Trophoblast cell (in vitro differentiated cells and primary cell): ENCODE measurements at regions not wholly inside any gene's neighbourhood (a gene's known extent, or its start where the extent isn't known, plus 50 kb on each side); places are given as distances from the start of the nearest gene placed in this dataset.

Experiments used
- DNase-seq, 2 donors: peaks; one replicate each; pipeline ENCODE4 v3.0.0-alpha.2; 2016
- H2AFZ ChIP-seq: 2 replicates; pipeline ENCODE4 v1.6.1; 2013; ENCODE audit warnings: low read length, moderate library complexity, mild to moderate bottlenecking; ENCODE audit not compliant: insufficient read depth, poor library complexity
- H2AK5ac ChIP-seq: 2 replicates; pipeline ENCODE4 v1.6.1; 2013; ENCODE audit warnings: mild to moderate bottlenecking, low read length
- H2BK120ac ChIP-seq: 2 replicates; pipeline ENCODE4 v1.6.1; 2013; ENCODE audit warnings: low read length, mild to moderate bottlenecking, moderate library complexity; ENCODE audit not compliant: insufficient read depth, poor library complexity
- H2BK12ac ChIP-seq: 2 replicates; pipeline ENCODE4 v1.6.1; 2013; ENCODE audit warnings: mild to moderate bottlenecking, low read length, moderate library complexity
- H2BK5ac ChIP-seq: 2 replicates; pipeline ENCODE4 v1.6.1; 2013; ENCODE audit warnings: low read length, low read depth, moderate library complexity, mild to moderate bottlenecking; ENCODE audit not compliant: poor library complexity
- H3K14ac ChIP-seq: 2 replicates; pipeline ENCODE4 v1.6.1; 2013; ENCODE audit warnings: mild to moderate bottlenecking, low read length
- H3K18ac ChIP-seq: 2 replicates; pipeline ENCODE4 v1.6.1; 2013; ENCODE audit warnings: mild to moderate bottlenecking, low read length
- H3K23ac ChIP-seq: 2 replicates; pipeline ENCODE4 v1.6.1; 2013; ENCODE audit warnings: low read length
- H3K27ac ChIP-seq: 2 replicates; pipeline ENCODE4 v1.5.1; 2013; ENCODE audit warnings: low read depth, mild to moderate bottlenecking, inconsistent platforms, low read length, moderate library complexity
- H3K27me3 ChIP-seq: 2 replicates; pipeline ENCODE4 v1.6.1; 2013; ENCODE audit warnings: inconsistent platforms, mild to moderate bottlenecking, low read length, moderate library complexity; ENCODE audit not compliant: insufficient read depth
- H3K36me3 ChIP-seq, 2 experiments: 1 replicate in 1 of 2; 2 replicates in 1 of 2; pipeline ENCODE4 v1.6.1; 2013; ENCODE audit warnings: low read length in 2 of 2, mild to moderate bottlenecking in 2 of 2, moderate library complexity in 1 of 2; ENCODE audit not compliant: insufficient read depth in 2 of 2, control insufficient read depth in 1 of 2
- H3K4ac ChIP-seq: 2 replicates; pipeline ENCODE4 v1.6.1; 2013; ENCODE audit warnings: low read depth, mild to moderate bottlenecking, low read length, moderate library complexity
- H3K4me1 ChIP-seq, 2 experiments: 1 replicate in 1 of 2; 2 replicates in 1 of 2; pipeline ENCODE4 v1.6.1; 2013; ENCODE audit warnings: low read length in 2 of 2, mild to moderate bottlenecking in 2 of 2, moderate library complexity in 1 of 2; ENCODE audit not compliant: insufficient read depth in 2 of 2, control insufficient read depth in 1 of 2
- H3K4me2 ChIP-seq: 2 replicates; pipeline ENCODE4 v1.6.1; 2013; ENCODE audit warnings: inconsistent platforms, mild to moderate bottlenecking, low read length, moderate library complexity
- H3K4me3 ChIP-seq: 2 replicates; pipeline ENCODE4 v1.5.1; 2013; ENCODE audit warnings: mild to moderate bottlenecking, low read depth, low read length, inconsistent platforms
- H3K79me1 ChIP-seq: one replicate; pipeline ENCODE4 v1.6.1; 2013; ENCODE audit warnings: low read length
- H3K79me2 ChIP-seq: 2 replicates; pipeline ENCODE4 v1.6.1; 2013; ENCODE audit warnings: low read length, mild to moderate bottlenecking; ENCODE audit not compliant: control insufficient read depth, insufficient read depth, poor library complexity
- H3K9ac ChIP-seq: 2 replicates; pipeline ENCODE4 v1.6.1; 2013; ENCODE audit warnings: mild to moderate bottlenecking, low read length
- H3K9me3 ChIP-seq: 2 replicates; pipeline ENCODE4 v1.6.1; 2013; ENCODE audit warnings: low read depth, mild to moderate bottlenecking, control low read depth, inconsistent platforms, low read length; ENCODE audit not compliant: insufficient read depth
- H4K12ac ChIP-seq: 2 replicates; pipeline ENCODE4 v1.6.1; 2013; ENCODE audit warnings: low read depth, mild to moderate bottlenecking, low read length, moderate library complexity
- H4K8ac ChIP-seq: 2 replicates; pipeline ENCODE4 v1.6.1; 2013; ENCODE audit warnings: low read depth, mild to moderate bottlenecking, low read length, moderate library complexity
- H4K91ac ChIP-seq: one replicate; pipeline ENCODE4 v1.6.1; 2013; ENCODE audit warnings: low read depth, mild to moderate bottlenecking, low read length, moderate library complexity
- WGBS: extraction: QIAGEN DNeasy Blood & Tissue Kit; methylation state at CpG from one replicate; pipeline ENCODE4 v1.1.7; 2013; ENCODE audit warnings: missing lambda C conversion rate; ENCODE audit not compliant: insufficient read length, insufficient coverage; ENCODE audit errors: extremely low coverage; 5-methylcytosine and 5-hydroxymethylcytosine counted together

- peaks cover 1% of the 10 kb centered on the region for H3K79me1 ChIP-seq
- H2BK120ac ChIP-seq: no peak overlapping the region
- no CpG with 5 or more reads among the region's 5 CpGs for WGBS
- H2BK5ac ChIP-seq: no peak overlapping the region
- H3K27me3 ChIP-seq: no peaks in the 10 kb centered on the region
- no peak overlapping the region for H3K4me3 ChIP-seq
- H3K36me3 ChIP-seq: no peaks in the 10 kb centered on the region
- H2AFZ ChIP-seq: no peak overlapping the region
- no peak overlapping the region for H3K27ac ChIP-seq
- peaks cover 3 to 4% of the 10 kb centered on the region in 2 experiments for H3K4me1 ChIP-seq
- no peak overlapping the region for H4K8ac ChIP-seq
- no peak overlapping the region for H2AK5ac ChIP-seq
- DNase-seq: no peak
- H3K4me2 ChIP-seq: no peak overlapping the region
- H3K9ac ChIP-seq: no peak overlapping the region
- H3K79me2 ChIP-seq: no peaks in the 10 kb centered on the region
- no peak overlapping the region for H3K4ac ChIP-seq
- H4K12ac ChIP-seq: no peak overlapping the region
- H2BK12ac ChIP-seq: no peak overlapping the region
- no peak overlapping the region for H3K14ac ChIP-seq
- no peaks in the 10 kb centered on the region for H3K9me3 ChIP-seq
- no peak overlapping the region for H3K18ac ChIP-seq
- no peak overlapping the region for H3K23ac ChIP-seq
- H4K91ac ChIP-seq: peak overlapping the region; percentile 38
These were observed 117.5 kb upstream of the ZNF366 start for GRCh38 chr5:72624641-72625236.

GRCh38 chr5:72623936-72624335 is 116.7 kb upstream of the ZNF366 start:
- no peaks in the 10 kb centered on the region for H3K36me3 ChIP-seq
- no peak overlapping the region for H3K9ac ChIP-seq
- no peak overlapping the region for H3K4me3 ChIP-seq
- H3K27me3 ChIP-seq: no peaks in the 10 kb centered on the region
- H3K4me2 ChIP-seq: no peak overlapping the region
- H3K18ac ChIP-seq: no peak overlapping the region
- H2BK12ac ChIP-seq: no peak overlapping the region
- no peak overlapping the region for H2AK5ac ChIP-seq
- H2BK120ac ChIP-seq: no peak overlapping the region
- no peak overlapping the region for H3K4ac ChIP-seq
- H4K91ac ChIP-seq: no peak overlapping the region
- no peaks in the 10 kb centered on the region for H3K79me2 ChIP-seq
- peaks cover 1% of the 10 kb centered on the region for H3K79me1 ChIP-seq
- H4K12ac ChIP-seq: no peak overlapping the region
- H3K23ac ChIP-seq: no peak overlapping the region
- H3K4me1 ChIP-seq: peaks cover 3 to 4% of the 10 kb centered on the region in 2 experiments
- H2BK5ac ChIP-seq: no peak overlapping the region
- H3K14ac ChIP-seq: no peak overlapping the region
- no CpG with 5 or more reads among the region's 2 CpGs for WGBS
- H4K8ac ChIP-seq: no peak overlapping the region
- no peak for DNase-seq
- H2AFZ ChIP-seq: no peak overlapping the region
- no peak overlapping the region for H3K27ac ChIP-seq
- no peaks in the 10 kb centered on the region for H3K9me3 ChIP-seq

- H3K4me3 ChIP-seq: no peak overlapping the region
- no peak overlapping the region for H3K23ac ChIP-seq
- no peak overlapping the region for H3K4me2 ChIP-seq
- H3K9me3 ChIP-seq: no peaks in the 10 kb centered on the region
- H3K14ac ChIP-seq: no peak overlapping the region
- peaks cover 1% of the 10 kb centered on the region for H3K79me1 ChIP-seq
- no peak overlapping the region for H2BK5ac ChIP-seq
- no peak overlapping the region for H4K12ac ChIP-seq
- H2AK5ac ChIP-seq: no peak overlapping the region
- no peak for DNase-seq
- H4K8ac ChIP-seq: no peak overlapping the region
- no peaks in the 10 kb centered on the region for H3K36me3 ChIP-seq
- no peak overlapping the region for H3K27ac ChIP-seq
- peak overlapping the region; percentile 53 for H2BK12ac ChIP-seq
- H3K27me3 ChIP-seq: no peaks in the 10 kb centered on the region
- H3K4ac ChIP-seq: no peak overlapping the region
- H3K9ac ChIP-seq: no peak overlapping the region
- no peak overlapping the region for H2AFZ ChIP-seq
- no peak overlapping the region for H4K91ac ChIP-seq
- H3K18ac ChIP-seq: no peak overlapping the region
- WGBS: no CpG with 5 or more reads among the region's 6 CpGs
- H3K79me2 ChIP-seq: no peaks in the 10 kb centered on the region
- peaks cover 3 to 4% of the 10 kb centered on the region in 2 experiments for H3K4me1 ChIP-seq
- no peak overlapping the region for H2BK120ac ChIP-seq
These were observed 116.1 kb upstream of the ZNF366 start for GRCh38 chr5:72623323-72623722.

GRCh38 chr5:72622170-72622760 is 115.1 kb upstream of the ZNF366 start:
- no peak overlapping the region for H3K4ac ChIP-seq
- H3K4me2 ChIP-seq: no peak overlapping the region
- H4K12ac ChIP-seq: no peak overlapping the region
- no peak overlapping the region for H3K14ac ChIP-seq
- no peak overlapping the region for H4K91ac ChIP-seq
- H3K79me2 ChIP-seq: no peaks in the 10 kb centered on the region
- peaks cover 3 to 4% of the 10 kb centered on the region in 2 experiments for H3K4me1 ChIP-seq
- H3K9ac ChIP-seq: no peak overlapping the region
- H3K36me3 ChIP-seq: no peaks in the 10 kb centered on the region
- H2AK5ac ChIP-seq: no peak overlapping the region
- H3K18ac ChIP-seq: no peak overlapping the region
- peaks cover 1% of the 10 kb centered on the region for H3K79me1 ChIP-seq
- no peak overlapping the region for H3K27ac ChIP-seq
- no peak overlapping the region for H3K4me3 ChIP-seq
- H3K27me3 ChIP-seq: no peaks in the 10 kb centered on the region
- H2BK5ac ChIP-seq: no peak overlapping the region
- H2AFZ ChIP-seq: no peak overlapping the region
- H2BK120ac ChIP-seq: no peak overlapping the region
- H2BK12ac ChIP-seq: no peak overlapping the region
- WGBS: no CpG with 5 or more reads among the region's 5 CpGs
- H3K23ac ChIP-seq: no peak overlapping the region
- no peaks in the 10 kb centered on the region for H3K9me3 ChIP-seq
- no peak for DNase-seq
- no peak overlapping the region for H4K8ac ChIP-seq
